Chondrocyte (in vitro differentiated cells): ENCODE measurements at regions not wholly inside any gene's neighbourhood (a gene's known extent, or its start where the extent isn't known, plus 50 kb on each side); places are given as distances from the start of the nearest gene placed in this dataset.

ENCODE experiments used
- DNase-seq: peaks from one replicate; pipeline ENCODE4 v3.0.0; 2021; ENCODE audit warnings: mixed read lengths, low spot score
- H3K27ac Mint-ChIP-seq: one replicate; pipeline ENCODE4 v1.8.0; 2021; ENCODE audit warnings: mild to moderate bottlenecking, moderate library complexity, mixed read lengths; ENCODE audit not compliant: unreplicated experiment
- H3K27me3 Mint-ChIP-seq: 2 replicates; pipeline ENCODE4 v1.8.0; 2021; ENCODE audit warnings: low read depth, mixed read lengths
- H3K36me3 Mint-ChIP-seq: 2 replicates; pipeline ENCODE4 v1.8.0; 2021; ENCODE audit warnings: low read depth, mixed read lengths
- H3K4me1 Mint-ChIP-seq: 2 replicates; pipeline ENCODE4 v1.8.0; 2021; ENCODE audit warnings: low read depth, mild to moderate bottlenecking, mixed read lengths
- H3K4me3 Mint-ChIP-seq: one replicate; pipeline ENCODE4 v1.8.0; 2021; ENCODE audit warnings: mild to moderate bottlenecking, moderate library complexity, mixed read lengths; ENCODE audit not compliant: unreplicated experiment
- H3K9me3 Mint-ChIP-seq: 2 replicates; pipeline ENCODE4 v1.8.0; 2021; ENCODE audit warnings: low read depth, mixed read lengths
- TF ChIP-seq, protein P1 (sequence below): fragments of 200-600 bp; sonication (generic); IDR thresholded peaks from 2 replicates; pipeline ENCODE4 v1.5.0; 2021; ENCODE audit warnings: antibody characterized with exemption, mild to moderate bottlenecking, moderate library complexity

DNA sequence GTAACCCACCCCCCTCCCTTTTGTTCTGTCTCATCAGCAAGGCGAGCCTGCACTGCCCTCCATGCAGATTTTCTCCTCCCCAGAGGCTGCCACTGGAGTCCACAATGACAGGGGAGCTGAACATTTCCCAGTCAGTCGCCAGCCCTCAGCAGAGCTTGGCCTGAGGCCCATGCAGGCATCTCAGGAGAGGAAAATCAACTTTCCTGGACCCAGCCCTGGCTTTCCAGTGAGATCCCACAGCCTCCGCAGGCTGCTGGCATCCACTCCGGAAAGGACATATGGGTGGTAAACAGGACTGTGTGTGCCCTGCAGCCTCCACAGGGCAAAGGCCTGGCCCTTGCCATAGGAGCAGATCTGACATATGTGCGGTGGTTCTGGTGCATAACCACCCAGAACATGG, 253.8 kb downstream of the TNS1 start:
- Mint-ChIP-seq H3K4me1 (peaks cover 47% of the 10 kb centered on the region), H3K27me3 (no peaks in the 10 kb centered on the region), H3K4me3 (no peak overlapping the region), H3K27ac (peak overlapping the region; percentile 34), H3K9me3 (no peaks in the 10 kb centered on the region), H3K36me3 (peaks cover 11% of the 10 kb centered on the region)
- TF ChIP-seq, protein P1, sequence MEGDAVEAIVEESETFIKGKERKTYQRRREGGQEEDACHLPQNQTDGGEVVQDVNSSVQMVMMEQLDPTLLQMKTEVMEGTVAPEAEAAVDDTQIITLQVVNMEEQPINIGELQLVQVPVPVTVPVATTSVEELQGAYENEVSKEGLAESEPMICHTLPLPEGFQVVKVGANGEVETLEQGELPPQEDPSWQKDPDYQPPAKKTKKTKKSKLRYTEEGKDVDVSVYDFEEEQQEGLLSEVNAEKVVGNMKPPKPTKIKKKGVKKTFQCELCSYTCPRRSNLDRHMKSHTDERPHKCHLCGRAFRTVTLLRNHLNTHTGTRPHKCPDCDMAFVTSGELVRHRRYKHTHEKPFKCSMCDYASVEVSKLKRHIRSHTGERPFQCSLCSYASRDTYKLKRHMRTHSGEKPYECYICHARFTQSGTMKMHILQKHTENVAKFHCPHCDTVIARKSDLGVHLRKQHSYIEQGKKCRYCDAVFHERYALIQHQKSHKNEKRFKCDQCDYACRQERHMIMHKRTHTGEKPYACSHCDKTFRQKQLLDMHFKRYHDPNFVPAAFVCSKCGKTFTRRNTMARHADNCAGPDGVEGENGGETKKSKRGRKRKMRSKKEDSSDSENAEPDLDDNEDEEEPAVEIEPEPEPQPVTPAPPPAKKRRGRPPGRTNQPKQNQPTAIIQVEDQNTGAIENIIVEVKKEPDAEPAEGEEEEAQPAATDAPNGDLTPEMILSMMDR, result no peak
- no peak for DNase-seq

DNA sequence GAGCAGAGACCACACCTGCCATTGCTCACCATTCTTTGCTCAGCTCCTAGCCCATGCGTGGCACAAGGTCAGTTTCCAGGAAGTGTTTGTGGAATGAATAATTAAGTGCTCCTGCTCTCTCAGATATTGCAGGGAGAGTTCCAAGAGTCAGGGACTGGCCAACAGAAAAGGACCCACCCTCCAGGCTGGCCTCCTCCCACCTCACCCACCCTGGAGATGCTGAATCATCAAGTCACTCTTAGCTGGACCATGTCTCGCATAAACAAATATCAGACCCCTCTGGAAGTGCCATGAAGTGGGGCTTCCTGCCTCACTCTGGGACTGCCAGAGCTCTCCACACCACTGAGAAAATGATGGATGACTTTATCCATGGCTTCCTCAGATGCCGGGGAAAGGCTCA, 256.0 kb downstream of the TNS1 start:
- H3K36me3 Mint-ChIP-seq, result peaks cover 12% of the 10 kb centered on the region
- H3K4me3 Mint-ChIP-seq, result no peak overlapping the region
- H3K9me3 Mint-ChIP-seq, result no peaks in the 10 kb centered on the region
- DNase-seq, result no peak
- H3K4me1 Mint-ChIP-seq, result peaks cover 34% of the 10 kb centered on the region
- no peaks in the 10 kb centered on the region for H3K27me3 Mint-ChIP-seq
- H3K27ac Mint-ChIP-seq, result no peak overlapping the region
- TF ChIP-seq, protein P1, result no peak

DNA sequence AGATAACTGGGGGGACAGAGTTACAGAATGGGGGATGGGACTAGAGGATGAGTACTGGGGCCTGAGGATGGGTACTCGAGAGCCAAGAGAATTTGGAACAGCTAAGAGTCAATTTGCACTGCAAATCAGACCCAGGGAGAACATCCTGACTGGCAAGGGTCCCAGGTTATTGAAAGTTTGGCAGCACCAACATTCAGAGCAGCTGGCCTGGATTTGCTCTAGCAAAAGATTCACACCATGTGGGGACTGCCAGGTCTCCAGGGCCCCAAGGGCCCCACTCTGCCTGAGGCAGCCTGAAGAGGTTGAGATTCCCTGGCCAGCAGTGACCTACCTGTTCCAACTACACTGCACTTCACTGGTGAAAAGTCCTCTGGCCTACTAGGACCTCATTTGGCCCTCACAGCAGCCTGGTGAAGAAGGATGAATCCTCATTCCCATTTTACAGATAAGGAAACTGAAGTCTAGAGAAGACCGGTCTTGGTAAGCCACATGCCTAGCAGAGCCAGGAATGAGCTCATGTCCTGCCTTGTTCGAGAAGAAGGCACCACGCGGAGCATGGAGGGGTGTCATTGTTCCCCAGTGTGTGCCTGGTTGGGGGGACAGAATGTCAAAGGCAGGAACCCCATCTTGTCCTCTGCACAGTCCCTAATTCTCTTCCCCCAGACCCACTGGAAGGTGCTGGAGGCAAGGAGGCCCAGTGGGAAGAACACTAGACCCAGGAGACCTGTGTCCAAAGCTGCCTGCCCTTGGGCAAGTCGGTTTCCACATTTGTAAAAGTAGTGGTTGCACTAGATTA, 258.6 kb downstream of the TNS1 start:
- no peak for DNase-seq
- Mint-ChIP-seq H3K4me1 (peaks cover 28% of the 10 kb centered on the region), H3K4me3 (no peak overlapping the region), H3K9me3 (no peaks in the 10 kb centered on the region), H3K36me3 (peaks cover 17% of the 10 kb centered on the region), H3K27me3 (no peaks in the 10 kb centered on the region), H3K27ac (no peak overlapping the region)
- TF ChIP-seq, protein P1, result no peak

DNA sequence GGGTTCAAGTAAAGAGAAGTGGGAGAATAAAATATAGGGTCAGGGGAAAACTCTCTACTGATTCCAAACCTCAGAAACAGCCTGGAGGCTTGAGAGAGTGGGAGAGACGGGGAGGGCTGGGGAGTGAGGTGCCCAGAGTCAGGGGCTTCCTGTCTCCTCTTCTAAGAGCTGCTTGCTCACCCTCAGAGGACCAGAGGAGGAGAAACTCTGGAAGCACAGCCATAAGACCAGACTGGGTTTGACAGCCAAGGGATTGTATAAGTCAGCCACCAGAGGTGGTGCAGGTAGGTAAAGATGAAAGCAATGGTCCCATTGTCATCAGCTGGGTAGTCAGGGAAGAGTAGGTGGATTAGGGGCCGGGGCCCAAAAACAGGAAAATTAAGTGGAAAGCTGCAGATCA, 259.4 kb downstream of the TNS1 start:
- no peak for DNase-seq
- H3K27ac Mint-ChIP-seq, result no peak overlapping the region
- no peaks in the 10 kb centered on the region for H3K27me3 Mint-ChIP-seq
- H3K36me3 Mint-ChIP-seq, result peaks cover 19% of the 10 kb centered on the region
- peaks cover 20% of the 10 kb centered on the region for H3K4me1 Mint-ChIP-seq
- no peak overlapping the region for H3K4me3 Mint-ChIP-seq
- H3K9me3 Mint-ChIP-seq, result no peaks in the 10 kb centered on the region
- TF ChIP-seq, protein P1, result no peak

DNA sequence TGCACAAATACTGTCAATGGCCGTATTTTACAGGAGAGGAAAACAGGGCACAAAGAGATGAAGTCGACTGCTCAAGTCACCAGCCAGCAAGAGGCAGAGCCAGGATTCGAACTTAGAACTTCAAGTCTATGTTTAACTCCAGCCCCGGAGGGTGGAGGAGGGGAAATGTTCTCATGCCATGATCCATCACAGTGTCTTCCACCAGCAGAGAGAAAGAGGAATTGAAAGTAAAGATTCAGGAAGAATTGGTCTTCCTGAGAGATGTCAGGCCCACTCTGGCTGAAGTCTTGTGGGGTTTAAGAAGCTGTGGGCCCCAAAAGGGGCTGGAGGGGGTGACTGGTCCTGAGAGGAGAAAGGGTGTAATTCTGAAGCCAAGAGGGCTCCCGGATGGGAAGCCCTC, 260.0 kb downstream of the TNS1 start:
- no peak overlapping the region for H3K4me3 Mint-ChIP-seq
- H3K27me3 Mint-ChIP-seq, result no peaks in the 10 kb centered on the region
- no peak for DNase-seq
- H3K9me3 Mint-ChIP-seq, result no peaks in the 10 kb centered on the region
- no peak overlapping the region for H3K27ac Mint-ChIP-seq
- TF ChIP-seq, protein P1, result no peak
- H3K36me3 Mint-ChIP-seq, result peaks cover 25% of the 10 kb centered on the region
- peaks cover 14% of the 10 kb centered on the region for H3K4me1 Mint-ChIP-seq
